GM23338 (cell line): ENCODE measurements at regions not wholly inside any gene's neighbourhood (a gene's known extent, or its start where the extent isn't known, plus 50 kb on each side); places are given as distances from the start of the nearest gene placed in this dataset.

ENCODE experiments used
- CREB1 ChIP-seq: fragments of 250-450 bp; sonication (Bioruptor Pico); IDR thresholded peaks from 2 replicates; pipeline ENCODE4 v1.5.0; 2020; ENCODE audit warnings: low read depth, mild to moderate bottlenecking, moderate library complexity
- CTCF ChIP-seq, 2 experiments: fragments of 200-600 bp in 1 of 2; sonication (generic) in 1 of 2; conservative IDR thresholded peaks; 2 replicates each; pipeline versions ENCODE4 v1.5.1 to v1.6.1; 2016 to 2017; ENCODE audit warnings: antibody characterized with exemption in 2 of 2, low read depth in 2 of 2, mild to moderate bottlenecking in 2 of 2, moderate library complexity in 1 of 2
- EZH2 ChIP-seq: fragments of 200-600 bp; sonication (generic); IDR thresholded peaks from one replicate; pipeline ENCODE4 v1.8.0; 2017; ENCODE audit warnings: antibody characterized with exemption, mild to moderate bottlenecking, low read depth; ENCODE audit not compliant: unreplicated experiment
- EZH2phosphoT487 ChIP-seq: fragments of 200-600 bp; sonication (generic); IDR thresholded peaks from one replicate; pipeline ENCODE4 v1.8.1; 2018; ENCODE audit warnings: antibody characterized with exemption; ENCODE audit not compliant: unreplicated experiment
- JUNB ChIP-seq: IDR thresholded peaks from one replicate; pipeline ENCODE4 v1.6.1; 2016; ENCODE audit warnings: antibody characterized with exemption; ENCODE audit not compliant: unreplicated experiment
- NANOG ChIP-seq: IDR thresholded peaks from 2 replicates; pipeline ENCODE4 v1.6.1; 2016; ENCODE audit warnings: antibody characterized with exemption, borderline replicate concordance
- POLR2AphosphoS5 ChIP-seq: IDR thresholded peaks from 2 replicates; pipeline ENCODE4 v1.6.1; 2016; ENCODE audit warnings: antibody characterized with exemption, low read depth
- REST ChIP-seq: IDR thresholded peaks from one replicate; pipeline ENCODE4 v1.6.1; 2018; ENCODE audit warnings: antibody characterized with exemption; ENCODE audit not compliant: unreplicated experiment
- STAT1 ChIP-seq: IDR thresholded peaks from one replicate; pipeline ENCODE4 v1.6.1; 2016; ENCODE audit warnings: antibody characterized with exemption; ENCODE audit not compliant: unreplicated experiment
- ZNF331 ChIP-seq: fragments of 250-450 bp; sonication (Bioruptor Pico); IDR thresholded peaks from 2 replicates; pipeline ENCODE4 v1.5.0; 2020; ENCODE audit warnings: low read depth, mild to moderate bottlenecking, moderate library complexity

- TF ChIP-seq CTCF (conservative IDR thresholded peaks at IDR 0.05; ENCODE audit: low read depth in 2 of 2) (no peak), EZH2phosphoT487 (no peak), NANOG (no peak), REST (no peak), ZNF331 (CRISPR knock-in tag) (no peak), EZH2 (no peak), STAT1 (no peak), POLR2AphosphoS5 (no peak), JUNB (no peak), CREB1 (no peak)
These were observed 66.2 kb upstream of the NHLH2 start for GRCh38 chr1:115907092-115907491.
